NK-92 treated with Interleukin-12 subunit alpha and Interleukin-12 subunit beta, amount 100 ng/mL, for 24 hours (cell line): ENCODE measurements at regions not wholly inside any gene's neighbourhood (a gene's known extent, or its start where the extent isn't known, plus 50 kb on each side); places are given as distances from the start of the nearest gene placed in this dataset.

Source experiments
- DNase-seq: peaks from one replicate; lab custom pipeline; 2025; lab: John Stamatoyannopoulos, UW

- DNase-seq = no peak
Measured at GRCh38 chr11:95585069-95585751, 204.4 kb downstream of the FAM76B start.

GRCh38 chr11:95584589-95584988 is 205.0 kb downstream of the FAM76B start:
- DNase-seq = no peak

- no peak for DNase-seq
Measured at GRCh38 chr11:95584180-95584579, 205.4 kb downstream of the FAM76B start.

GRCh38 chr11:95577716-95578460 is 211.7 kb downstream of the FAM76B start:
- DNase-seq = no peak

GRCh38 chr11:95576146-95576845 is 213.3 kb downstream of the FAM76B start:
- DNase-seq = no peak

- DNase-seq = no peak
Measured at GRCh38 chr11:95575517-95575916, 214.1 kb downstream of the FAM76B start.

GRCh38 chr11:95571718-95572260 is 217.8 kb downstream of the FAM76B start:
- no peak for DNase-seq

GRCh38 chr11:95570845-95571244 is 218.7 kb downstream of the FAM76B start:
- no peak for DNase-seq

- DNase-seq = no peak
Measured at GRCh38 chr11:95569207-95569606, 220.4 kb downstream of the FAM76B start.

GRCh38 chr11:95568281-95568680 is 221.3 kb downstream of the FAM76B start:
- no peak for DNase-seq

- DNase-seq = no peak
Measured at GRCh38 chr11:95567685-95568084, 221.9 kb downstream of the FAM76B start.

GRCh38 chr11:95566211-95566610 is 223.4 kb downstream of the FAM76B start:
- DNase-seq = no peak

- no peak for DNase-seq
Measured at GRCh38 chr11:95565724-95566141, 223.8 kb downstream of the FAM76B start.

- DNase-seq = no peak
Measured at GRCh38 chr11:95563859-95564258, 225.7 kb downstream of the FAM76B start.

GRCh38 chr11:95563173-95563572 is 226.4 kb downstream of the FAM76B start:
- DNase-seq = no peak

- no peak for DNase-seq
Measured at GRCh38 chr11:95562196-95562921, 227.2 kb downstream of the FAM76B start.

- no peak for DNase-seq
Measured at GRCh38 chr11:95559899-95560298, 229.7 kb downstream of the FAM76B start.

- DNase-seq = no peak
Measured at GRCh38 chr11:95557376-95557775, 232.2 kb downstream of the FAM76B start.

- no peak for DNase-seq
Measured at GRCh38 chr11:95556342-95557163, 233.0 kb downstream of the FAM76B start.

GRCh38 chr11:95556011-95556341 is 233.6 kb downstream of the FAM76B start:
- DNase-seq = no peak

- no peak for DNase-seq
Measured at GRCh38 chr11:95554911-95555310, 234.7 kb downstream of the FAM76B start.
